Activated CD4-positive, alpha-beta memory T cell treated with anti-CD3 and anti-CD28 coated beads for 36 hours (primary cell): ENCODE measurements at regions not wholly inside any gene's neighbourhood (a gene's known extent, or its start where the extent isn't known, plus 50 kb on each side); places are given as distances from the start of the nearest gene placed in this dataset.
"Not testable (repeated sequence)": the region's sequence is repeated elsewhere in the genome, so short reads cannot be mapped to it uniquely, and the experiment has no call there.

Experiments
- CTCF ChIA-PET: fragments of 350-600 bp; sonication (Branson Sonifier 250); formaldehyde crosslinking; loops from one replicate; lab custom pipeline; 2021; ENCODE audit warnings: antibody characterized with exemption, inconsistent platforms; lab: Charles Lee
- POLR2A ChIA-PET: fragments of 350-600 bp; sonication (Branson Sonifier 250); formaldehyde crosslinking; loops from one replicate; lab custom pipeline; 2021; ENCODE audit warnings: antibody characterized with exemption; lab: Charles Lee
- DNase-seq: peaks from one replicate; pipeline ENCODE4 v3.0.0-alpha.2; 2020
- H3K27ac Mint-ChIP-seq: one replicate; pipeline ENCODE4 v1.8.0; 2021; ENCODE audit warnings: mixed read lengths
- H3K27me3 Mint-ChIP-seq: one replicate; pipeline ENCODE4 v1.8.0; 2021; ENCODE audit warnings: mixed read lengths
- H3K36me3 Mint-ChIP-seq: one replicate; pipeline ENCODE4 v1.8.0; 2021; ENCODE audit warnings: mixed read lengths
- H3K4me1 Mint-ChIP-seq: one replicate; pipeline ENCODE4 v1.8.0; 2021; ENCODE audit warnings: low read depth, mixed read lengths
- H3K4me3 Mint-ChIP-seq: one replicate; pipeline ENCODE4 v1.8.0; 2021; ENCODE audit warnings: mild to moderate bottlenecking, mixed read lengths
- H3K9me3 Mint-ChIP-seq: one replicate; pipeline ENCODE4 v1.8.0; 2021; ENCODE audit warnings: mixed read lengths
- intact Hi-C: fragments of 100-400 bp; cut with micrococcal nuclease; formaldehyde crosslinking; loops from one replicate; pipeline ENCODE4 v1.15.1; 2023

DNA sequence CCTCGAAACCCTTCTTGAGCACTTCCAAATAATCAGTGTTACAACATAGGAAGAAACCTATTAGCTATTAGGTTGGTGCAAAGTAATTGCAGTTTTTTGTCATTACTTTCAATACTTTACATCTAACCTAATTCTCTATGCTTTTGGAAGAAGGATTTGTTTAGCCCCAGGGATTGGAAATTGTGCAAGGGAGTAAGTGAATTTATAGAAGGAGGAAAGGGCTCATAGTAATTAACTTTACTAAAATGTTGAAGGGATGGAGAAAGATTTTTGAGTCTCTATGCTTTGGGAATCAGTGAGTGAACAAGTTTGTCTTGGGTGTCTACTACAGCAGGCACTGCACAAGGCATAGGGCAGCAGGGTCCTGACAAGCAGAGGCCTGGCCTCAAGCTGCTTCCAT, 261.1 kb downstream of the EN1 start:
- H3K4me1 Mint-ChIP-seq: no peaks in the 10 kb centered on the region
- H3K27ac Mint-ChIP-seq: no peak overlapping the region
- CTCF ChIA-PET: no interaction called here
- no peak overlapping the region for H3K4me3 Mint-ChIP-seq
- POLR2A ChIA-PET: no interaction called here
- H3K9me3 Mint-ChIP-seq: no peaks in the 10 kb centered on the region
- H3K36me3 Mint-ChIP-seq: no peaks in the 10 kb centered on the region
- no peak for DNase-seq
- intact Hi-C loops: no loop called here
- no peaks in the 10 kb centered on the region for H3K27me3 Mint-ChIP-seq

- ChIA-PET CTCF (interaction anchor here (0.6 kb wide), 1 partner anchor 63 kb away, joined by 4 read pairs; no protein-coding TSS in a partner anchor), POLR2A (no interaction called here)
- Mint-ChIP-seq H3K4me1 (no peaks in the 10 kb centered on the region), H3K27ac (no peak overlapping the region), H3K9me3 (no peaks in the 10 kb centered on the region), H3K27me3 (no peaks in the 10 kb centered on the region), H3K36me3 (no peaks in the 10 kb centered on the region), H3K4me3 (no peak overlapping the region)
- intact Hi-C loops: no loop called here
- DNase-seq: no peak
These were observed 262.6 kb downstream of the EN1 start for GRCh38 chr2:118584877-118585276.

DNA sequence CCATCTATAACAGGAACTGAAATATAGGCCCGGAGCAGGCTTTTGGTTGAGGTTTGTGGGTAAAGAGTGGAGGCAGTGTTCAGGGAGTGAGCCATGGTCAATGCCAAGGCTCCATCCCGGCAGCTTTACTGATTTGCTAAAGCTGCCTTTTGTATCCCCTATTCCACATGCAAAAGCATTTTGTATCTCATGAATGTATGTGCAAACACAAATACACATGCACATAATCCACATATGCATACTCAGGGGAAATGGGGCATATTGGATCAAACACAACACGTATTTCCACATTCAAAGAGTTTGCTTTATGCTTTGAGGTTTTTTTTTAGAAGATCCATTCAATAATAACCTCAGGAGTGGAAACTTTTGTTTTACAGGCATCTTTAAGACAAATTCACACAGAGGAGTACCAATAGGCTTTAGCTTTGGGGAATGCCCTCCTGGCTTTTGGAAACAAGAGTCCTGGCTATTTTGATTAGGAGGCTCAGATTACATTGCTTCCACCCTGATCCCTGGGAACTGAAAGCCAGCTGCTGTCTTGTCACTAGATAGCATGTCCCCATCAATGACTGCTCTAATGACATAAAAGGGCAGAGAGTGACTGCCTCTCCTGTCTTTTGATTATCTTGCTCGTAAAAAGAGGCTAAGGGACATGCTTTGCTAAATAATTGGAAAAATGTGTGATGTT, 263.2 kb downstream of the EN1 start:
- Mint-ChIP-seq H3K27me3 (no peaks in the 10 kb centered on the region), H3K36me3 (no peaks in the 10 kb centered on the region), H3K4me1 (no peaks in the 10 kb centered on the region), H3K4me3 (no peak overlapping the region), H3K9me3 (no peaks in the 10 kb centered on the region), H3K27ac (no peak overlapping the region)
- no peak for DNase-seq
- intact Hi-C loops: no loop called here
- POLR2A ChIA-PET: no interaction called here
- CTCF ChIA-PET: interaction anchor here (0.6 kb wide), 1 partner anchor 63 kb away, joined by 4 read pairs; no protein-coding TSS in a partner anchor

GRCh38 chr2:118582058-118582457, 265.4 kb downstream of the EN1 start:
- ChIA-PET CTCF (no interaction called here), POLR2A (no interaction called here)
- H3K9me3 Mint-ChIP-seq: no peaks in the 10 kb centered on the region
- no peak overlapping the region for H3K4me3 Mint-ChIP-seq
- no peaks in the 10 kb centered on the region for H3K27me3 Mint-ChIP-seq
- H3K4me1 Mint-ChIP-seq: no peaks in the 10 kb centered on the region
- DNase-seq: no peak
- no peak overlapping the region for H3K27ac Mint-ChIP-seq
- H3K36me3 Mint-ChIP-seq: no peaks in the 10 kb centered on the region
- intact Hi-C loops: no loop called here

DNA sequence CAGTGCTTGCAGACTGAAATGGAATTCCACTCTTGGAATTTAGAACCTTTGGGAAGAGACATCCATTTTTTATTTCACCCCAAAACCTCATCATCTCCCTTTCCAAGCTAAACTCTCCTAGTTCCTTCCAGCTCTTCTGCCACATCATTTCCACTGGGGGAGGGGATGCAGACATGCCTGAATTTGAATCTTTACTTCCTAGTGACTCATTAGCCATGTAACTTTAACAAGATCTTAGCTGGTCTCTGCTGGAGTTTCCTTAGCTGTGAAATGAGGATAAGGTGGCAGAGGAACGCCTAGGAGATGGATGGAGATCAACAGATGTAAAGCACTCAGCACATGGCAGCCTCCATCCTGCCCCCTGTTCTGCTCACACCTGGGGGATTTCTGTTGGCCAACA, 266.8 kb downstream of the EN1 start:
- intact Hi-C loops: no loop called here
- CTCF ChIA-PET: interaction anchor here (0.6 kb wide), 1 partner anchor 1637 kb away, joined by 3 read pairs; no protein-coding TSS in a partner anchor

GRCh38 chr2:118580107-118580506, 267.3 kb downstream of the EN1 start:
- intact Hi-C loops: no loop called here
- Mint-ChIP-seq H3K27me3 (peaks cover 4% of the 10 kb centered on the region), H3K27ac (no peak overlapping the region), H3K4me1 (no peaks in the 10 kb centered on the region), H3K9me3 (no peaks in the 10 kb centered on the region), H3K4me3 (no peak overlapping the region), H3K36me3 (no peaks in the 10 kb centered on the region)
- CTCF ChIA-PET: interaction anchor here (0.6 kb wide), 1 partner anchor 1637 kb away, joined by 3 read pairs; no protein-coding TSS in a partner anchor
- no peak for DNase-seq
- POLR2A ChIA-PET: no interaction called here

More for the DNA sequence above, 266.8 kb downstream of the EN1 start:
- H3K36me3 Mint-ChIP-seq: no peaks in the 10 kb centered on the region
- no peak overlapping the region for H3K27ac Mint-ChIP-seq
- H3K27me3 Mint-ChIP-seq: no peaks in the 10 kb centered on the region
- no peaks in the 10 kb centered on the region for H3K9me3 Mint-ChIP-seq
- POLR2A ChIA-PET: no interaction called here
- no peak for DNase-seq
- H3K4me3 Mint-ChIP-seq: no peak overlapping the region
- H3K4me1 Mint-ChIP-seq: no peaks in the 10 kb centered on the region

DNA sequence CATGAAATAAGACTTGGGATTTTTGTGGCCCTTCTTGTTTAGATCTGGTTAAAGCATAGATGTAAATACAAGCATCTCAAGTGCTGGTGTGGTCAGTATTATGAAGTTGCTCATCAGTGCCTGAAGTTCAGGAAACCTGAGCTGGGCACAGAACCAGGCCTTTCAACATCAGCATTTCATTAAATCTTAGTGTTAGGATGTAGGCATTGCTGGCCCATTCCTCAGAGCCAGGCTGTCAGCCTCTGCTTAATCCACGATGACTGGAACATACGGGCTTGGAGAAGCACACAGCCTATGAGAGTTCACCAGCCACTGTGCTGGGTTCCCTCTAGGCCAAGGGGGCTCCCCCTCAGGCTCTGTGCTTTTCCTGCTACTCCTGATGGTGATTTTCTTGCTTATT, 270.2 kb downstream of the EN1 start:
- H3K4me3 Mint-ChIP-seq: no peak overlapping the region
- peaks cover 4% of the 10 kb centered on the region for H3K27me3 Mint-ChIP-seq
- H3K36me3 Mint-ChIP-seq: no peaks in the 10 kb centered on the region
- H3K9me3 Mint-ChIP-seq: no peaks in the 10 kb centered on the region
- no peak overlapping the region for H3K27ac Mint-ChIP-seq
- POLR2A ChIA-PET: no interaction called here
- intact Hi-C loops: no loop called here
- H3K4me1 Mint-ChIP-seq: no peaks in the 10 kb centered on the region
- no peak for DNase-seq
- CTCF ChIA-PET: no interaction called here

GRCh38 chr2:118576109-118576855, 271.2 kb downstream of the EN1 start:
- ChIA-PET POLR2A (no interaction called here), CTCF (no interaction called here)
- peaks cover 4% of the 10 kb centered on the region for H3K27me3 Mint-ChIP-seq
- no peaks in the 10 kb centered on the region for H3K36me3 Mint-ChIP-seq
- H3K9me3 Mint-ChIP-seq: no peaks in the 10 kb centered on the region
- no peak overlapping the region for H3K4me3 Mint-ChIP-seq
- H3K4me1 Mint-ChIP-seq: no peaks in the 10 kb centered on the region
- no peak overlapping the region for H3K27ac Mint-ChIP-seq
- intact Hi-C loops: no loop called here
- no peak for DNase-seq

DNA sequence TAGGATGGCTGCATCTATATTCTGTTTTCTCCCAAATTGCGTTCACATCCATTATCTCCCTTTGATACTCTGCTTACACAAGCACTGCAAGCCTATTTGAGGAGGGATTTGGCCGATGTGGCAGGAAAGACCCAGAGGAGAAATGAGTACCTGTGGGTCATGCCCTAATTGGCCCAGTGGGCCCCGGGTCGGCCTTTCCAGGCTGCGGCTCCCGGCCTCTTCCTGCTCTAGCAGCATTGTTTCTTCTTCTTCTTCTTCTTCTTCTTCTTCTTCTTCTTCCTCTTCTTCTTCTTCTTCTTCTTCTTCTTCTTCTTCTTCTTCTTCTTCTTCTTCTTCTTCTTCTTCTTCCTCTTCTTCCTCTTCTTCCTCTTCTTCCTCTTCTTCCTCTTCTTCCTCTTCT, 275.1 kb downstream of the EN1 start:
- H3K4me3 Mint-ChIP-seq, H3K4me1 Mint-ChIP-seq, CTCF ChIA-PET, H3K36me3 Mint-ChIP-seq, POLR2A ChIA-PET, DNase-seq, H3K27ac Mint-ChIP-seq, intact Hi-C loops, H3K27me3 Mint-ChIP-seq, H3K9me3 Mint-ChIP-seq: not testable (repeated sequence)

DNA sequence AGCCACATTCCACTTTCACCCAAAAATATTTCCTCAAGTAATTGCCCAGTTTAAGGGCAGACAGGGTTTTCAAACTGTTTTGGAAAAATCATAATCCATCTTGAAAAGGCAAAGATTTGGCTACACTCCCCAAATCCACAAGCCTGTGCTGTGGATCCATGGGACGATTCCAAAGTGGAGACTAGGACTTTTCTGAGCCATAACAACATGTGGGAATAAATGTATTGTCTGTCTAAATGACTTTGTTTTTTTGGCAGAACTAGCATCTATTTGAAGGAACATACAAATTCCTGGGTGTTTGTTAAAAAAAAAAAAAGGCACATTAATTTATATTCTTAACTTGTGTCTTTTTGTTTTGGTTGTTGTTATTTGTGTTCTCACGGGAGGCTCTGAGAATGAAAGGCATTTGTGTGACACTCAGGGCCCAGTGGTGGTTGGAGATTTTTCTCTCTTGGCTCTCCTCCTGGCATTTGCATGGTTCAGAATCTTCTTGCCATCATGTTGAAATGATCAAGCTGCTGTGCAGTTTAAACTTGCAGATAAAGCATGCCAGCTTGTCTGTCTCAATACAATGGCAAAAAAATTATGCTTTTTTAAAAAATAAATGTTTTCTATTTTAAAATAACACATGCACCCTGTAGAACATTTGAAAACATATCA, 277.4 kb downstream of the EN1 start:
- intact Hi-C loops: no loop called here
- CTCF ChIA-PET: no interaction called here
- Mint-ChIP-seq H3K9me3 (no peaks in the 10 kb centered on the region), H3K36me3 (no peaks in the 10 kb centered on the region), H3K27me3 (no peaks in the 10 kb centered on the region), H3K27ac (no peak overlapping the region), H3K4me3 (no peak overlapping the region), H3K4me1 (no peaks in the 10 kb centered on the region)
- POLR2A ChIA-PET: no interaction called here
- no peak for DNase-seq

DNA sequence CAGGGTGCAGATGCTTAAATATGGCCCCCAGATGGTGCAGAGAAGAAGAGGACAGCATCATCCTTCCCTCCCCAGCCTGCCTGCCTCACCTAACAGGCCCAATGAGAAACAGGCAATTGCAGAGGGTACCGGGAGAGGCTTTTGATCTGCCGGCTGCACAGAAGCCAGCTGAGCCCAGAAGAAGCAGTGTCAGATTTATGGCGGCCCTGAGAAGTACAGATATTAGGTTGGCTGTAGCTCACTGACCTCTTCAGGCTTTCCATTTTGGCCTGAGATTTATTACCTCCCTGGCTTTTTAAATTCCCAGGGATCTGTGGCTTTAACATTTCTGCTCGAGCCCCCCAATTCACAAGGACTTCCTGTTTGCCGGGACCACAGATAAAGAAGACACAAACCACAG, 278.7 kb downstream of the EN1 start:
- CTCF ChIA-PET: no interaction called here
- no peak overlapping the region for H3K27ac Mint-ChIP-seq
- POLR2A ChIA-PET: no interaction called here
- H3K36me3 Mint-ChIP-seq: no peaks in the 10 kb centered on the region
- no peaks in the 10 kb centered on the region for H3K9me3 Mint-ChIP-seq
- H3K27me3 Mint-ChIP-seq: no peaks in the 10 kb centered on the region
- intact Hi-C loops: no loop called here
- H3K4me1 Mint-ChIP-seq: no peaks in the 10 kb centered on the region
- no peak overlapping the region for H3K4me3 Mint-ChIP-seq
- DNase-seq: no peak

DNA sequence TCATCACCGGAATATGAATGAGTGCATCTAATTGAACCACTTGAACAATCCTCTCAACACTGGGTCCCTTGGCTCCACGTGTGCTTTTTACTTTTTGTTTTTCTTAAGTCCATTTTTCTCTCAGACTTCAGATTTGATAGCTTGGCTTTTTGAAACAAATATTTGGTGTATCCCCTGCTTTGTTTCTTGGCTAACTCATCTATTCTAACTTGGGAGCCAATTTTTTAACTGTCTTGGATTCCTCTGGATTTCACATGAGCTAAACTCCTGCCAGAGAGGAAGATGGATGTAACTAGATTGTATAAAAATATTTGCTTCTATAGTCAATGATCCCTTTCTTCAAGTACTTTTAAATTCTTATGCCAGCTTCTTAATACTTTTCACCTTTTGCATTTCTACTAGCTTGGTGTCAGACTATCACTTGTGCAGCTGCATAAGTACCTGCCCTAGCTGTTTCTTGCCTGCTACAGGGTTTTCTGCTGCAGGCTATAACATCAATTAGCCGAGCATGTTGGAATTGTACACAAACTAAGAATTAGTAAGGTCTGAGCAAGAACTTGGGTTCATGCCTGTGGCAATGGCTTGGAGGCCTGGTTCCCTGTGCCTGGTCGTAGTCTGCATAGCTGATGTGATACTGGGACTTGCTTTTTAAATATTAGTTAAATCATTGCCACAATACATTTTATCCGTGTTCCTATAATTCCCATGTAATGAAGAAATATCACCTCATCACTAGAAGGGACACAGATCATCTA, 281.5 kb downstream of the EN1 start:
- no peaks in the 10 kb centered on the region for H3K36me3 Mint-ChIP-seq
- ChIA-PET CTCF (interaction anchor here (1.2 kb wide), 1 partner anchor 48 kb away, joined by 3 read pairs; no protein-coding TSS in a partner anchor), POLR2A (no interaction called here)
- H3K9me3 Mint-ChIP-seq: no peaks in the 10 kb centered on the region
- intact Hi-C loops: no loop called here
- no peaks in the 10 kb centered on the region for H3K27me3 Mint-ChIP-seq
- H3K27ac Mint-ChIP-seq: no peak overlapping the region
- H3K4me3 Mint-ChIP-seq: no peak overlapping the region
- DNase-seq: no peak
- H3K4me1 Mint-ChIP-seq: no peaks in the 10 kb centered on the region
